ACC112 (cell line): ENCODE measurements at regions not wholly inside any gene's neighbourhood (a gene's known extent, or its start where the extent isn't known, plus 50 kb on each side); places are given as distances from the start of the nearest gene placed in this dataset.

Experiments used
- H2AFZ ChIP-seq: fragments of 200-600 bp; sonication (generic); one replicate; pipeline ENCODE4 v1.6.0; 2017; ENCODE audit warnings: antibody characterized with exemption, low read length; ENCODE audit not compliant: unreplicated experiment
- H3K27ac ChIP-seq: fragments of 200-600 bp; sonication (generic); 2 replicates; pipeline ENCODE4 v1.5.1; 2014; ENCODE audit warnings: low read depth, mild to moderate bottlenecking, antibody characterized with exemption, low read length, moderate library complexity
- H3K27me3 ChIP-seq: fragments of 200-600 bp; sonication (generic); 2 replicates; pipeline ENCODE4 v1.6.1; 2014; ENCODE audit warnings: mild to moderate bottlenecking, antibody characterized with exemption, low read length, moderate library complexity, mixed read lengths; ENCODE audit not compliant: insufficient read depth
- H3K36me3 ChIP-seq: fragments of 200-600 bp; sonication (generic); 2 replicates; pipeline ENCODE4 v1.6.1; 2016; ENCODE audit warnings: mild to moderate bottlenecking, antibody characterized with exemption, low read length, moderate library complexity, mixed read lengths; ENCODE audit not compliant: insufficient read depth
- H3K4me1 ChIP-seq: fragments of 200-600 bp; sonication (generic); one replicate; pipeline ENCODE4 v1.6.1; 2016; ENCODE audit warnings: low read length, mixed read lengths; ENCODE audit not compliant: insufficient read depth, unreplicated experiment, control insufficient read depth
- H3K4me3 ChIP-seq: fragments of 200-600 bp; sonication (generic); 2 replicates; pipeline ENCODE4 v1.5.1; 2014; ENCODE audit warnings: mild to moderate bottlenecking, low read depth, low read length
- H3K79me2 ChIP-seq: fragments of 200-600 bp; sonication (generic); one replicate; pipeline ENCODE4 v1.6.0; 2016; ENCODE audit warnings: low read length; ENCODE audit not compliant: control insufficient read depth, unreplicated experiment, insufficient read depth

- H3K79me2 ChIP-seq = no peaks in the 10 kb centered on the region
- no peak overlapping the region for H3K4me3 ChIP-seq
- H3K4me1 ChIP-seq = no peaks in the 10 kb centered on the region
- no peak overlapping the region for H2AFZ ChIP-seq
- H3K36me3 ChIP-seq = no peaks in the 10 kb centered on the region
- H3K27me3 ChIP-seq = no peaks in the 10 kb centered on the region
- H3K27ac ChIP-seq = no peak overlapping the region
These were observed 296.7 kb downstream of the ASMT start for GRCh38 chrX:1911401-1912128.

GRCh38 chrX:1912193-1912592 lies 297.3 kb downstream of the ASMT start:
- no peaks in the 10 kb centered on the region for H3K36me3 ChIP-seq
- no peak overlapping the region for H3K27ac ChIP-seq
- H3K4me1 ChIP-seq = no peaks in the 10 kb centered on the region
- no peaks in the 10 kb centered on the region for H3K27me3 ChIP-seq
- no peak overlapping the region for H2AFZ ChIP-seq
- H3K4me3 ChIP-seq = no peak overlapping the region
- H3K79me2 ChIP-seq = no peaks in the 10 kb centered on the region

- Histone ChIP-seq H3K27me3 (no peaks in the 10 kb centered on the region), H3K27ac (no peak overlapping the region), H3K79me2 (no peaks in the 10 kb centered on the region), H2AFZ (no peak overlapping the region), H3K4me1 (no peaks in the 10 kb centered on the region), H3K4me3 (no peak overlapping the region), H3K36me3 (no peaks in the 10 kb centered on the region)
These were observed 299.9 kb downstream of the ASMT start for GRCh38 chrX:1914606-1915365.

- no peak overlapping the region for H3K27ac ChIP-seq
- H3K27me3 ChIP-seq = no peaks in the 10 kb centered on the region
- H2AFZ ChIP-seq = no peak overlapping the region
- H3K4me3 ChIP-seq = no peak overlapping the region
- H3K4me1 ChIP-seq = no peaks in the 10 kb centered on the region
- H3K36me3 ChIP-seq = no peaks in the 10 kb centered on the region
- no peaks in the 10 kb centered on the region for H3K79me2 ChIP-seq
These were observed 303.9 kb downstream of the ASMT start for GRCh38 chrX:1918780-1919179.

- Histone ChIP-seq H3K4me3 (no peak overlapping the region; the same call in 1 of the 2 replicates), H3K79me2 (no peaks in the 10 kb centered on the region), H3K27me3 (no peaks in the 10 kb centered on the region), H3K4me1 (no peaks in the 10 kb centered on the region), H3K27ac (no peak overlapping the region), H2AFZ (no peak overlapping the region), H3K36me3 (no peaks in the 10 kb centered on the region)
These were observed 310.2 kb downstream of the ASMT start for GRCh38 chrX:1925053-1925481.

GRCh38 chrX:1928805-1929204 lies 313.9 kb downstream of the ASMT start:
- no peaks in the 10 kb centered on the region for H3K4me1 ChIP-seq
- H3K27me3 ChIP-seq = no peaks in the 10 kb centered on the region
- no peak overlapping the region for H3K4me3 ChIP-seq
- no peaks in the 10 kb centered on the region for H3K36me3 ChIP-seq
- H3K79me2 ChIP-seq = no peaks in the 10 kb centered on the region
- H2AFZ ChIP-seq = no peak overlapping the region
- H3K27ac ChIP-seq = no peak overlapping the region

GRCh38 chrX:1932231-1932630 lies 317.4 kb downstream of the ASMT start:
- H3K27ac ChIP-seq = no peak overlapping the region; the same call in 1 of the 2 replicates
- H3K79me2 ChIP-seq = no peaks in the 10 kb centered on the region
- no peak overlapping the region for H3K4me3 ChIP-seq
- no peak overlapping the region for H2AFZ ChIP-seq
- no peaks in the 10 kb centered on the region for H3K4me1 ChIP-seq
- H3K27me3 ChIP-seq = no peaks in the 10 kb centered on the region
- H3K36me3 ChIP-seq = no peaks in the 10 kb centered on the region

GRCh38 chrX:1933964-1934363 lies 319.1 kb downstream of the ASMT start:
- Histone ChIP-seq H3K27ac (no peak overlapping the region), H2AFZ (no peak overlapping the region), H3K4me3 (no peak overlapping the region), H3K4me1 (no peaks in the 10 kb centered on the region), H3K79me2 (no peaks in the 10 kb centered on the region), H3K36me3 (no peaks in the 10 kb centered on the region), H3K27me3 (no peaks in the 10 kb centered on the region)

GRCh38 chrX:1935805-1936204 lies 320.9 kb downstream of the ASMT start:
- H3K4me1 ChIP-seq = no peaks in the 10 kb centered on the region
- no peak overlapping the region for H2AFZ ChIP-seq
- no peaks in the 10 kb centered on the region for H3K79me2 ChIP-seq
- no peak overlapping the region for H3K27ac ChIP-seq
- H3K36me3 ChIP-seq = no peaks in the 10 kb centered on the region
- H3K4me3 ChIP-seq = no peak overlapping the region
- H3K27me3 ChIP-seq = no peaks in the 10 kb centered on the region

- Histone ChIP-seq H2AFZ (no peak overlapping the region), H3K4me3 (no peak overlapping the region), H3K79me2 (no peaks in the 10 kb centered on the region), H3K4me1 (no peaks in the 10 kb centered on the region), H3K27ac (no peak overlapping the region), H3K36me3 (no peaks in the 10 kb centered on the region), H3K27me3 (no peaks in the 10 kb centered on the region)
These were observed 323.3 kb downstream of the ASMT start for GRCh38 chrX:1938190-1938589.

- H3K4me1 ChIP-seq = no peaks in the 10 kb centered on the region
- no peaks in the 10 kb centered on the region for H3K36me3 ChIP-seq
- no peaks in the 10 kb centered on the region for H3K27me3 ChIP-seq
- no peak overlapping the region for H2AFZ ChIP-seq
- H3K4me3 ChIP-seq = no peak overlapping the region
- no peaks in the 10 kb centered on the region for H3K79me2 ChIP-seq
- no peak overlapping the region for H3K27ac ChIP-seq
These were observed 326.5 kb downstream of the ASMT start for GRCh38 chrX:1941321-1941720.
